Fibroblast of lung (primary cell): ENCODE measurements at regions not wholly inside any gene's neighbourhood (a gene's known extent, or its start where the extent isn't known, plus 50 kb on each side); places are given as distances from the start of the nearest gene placed in this dataset.

ENCODE experiments used
- DNase-seq, 2 donors: peaks; one replicate each; pipeline versions ENCODE4 v3.0.0 to v3.0.0-alpha.2; 2010; ENCODE audit warnings: low read depth in 2 of 2
- H2AFZ ChIP-seq: 2 replicates; pipeline ENCODE4 v1.5.1; 2012; ENCODE audit warnings: low read length, control low read depth, inconsistent platforms
- H3K27ac ChIP-seq: 2 replicates; pipeline ENCODE4 v1.5.1; 2011; ENCODE audit warnings: low read length, control low read depth; ENCODE audit not compliant: insufficient read depth
- H3K27me3 ChIP-seq: 2 replicates; pipeline ENCODE4 v1.5.1; 2011; ENCODE audit warnings: mild to moderate bottlenecking, low read length; ENCODE audit not compliant: control insufficient read depth, insufficient read depth
- H3K36me3 ChIP-seq: 2 replicates; pipeline ENCODE4 v1.5.1; 2011; ENCODE audit warnings: low read length; ENCODE audit not compliant: control insufficient read depth, insufficient read depth
- H3K4me1 ChIP-seq: 2 replicates; pipeline ENCODE4 v1.5.1; 2011; ENCODE audit warnings: low read length; ENCODE audit not compliant: control insufficient read depth, insufficient read depth; ENCODE audit errors: extremely low read depth
- H3K4me2 ChIP-seq: 2 replicates; pipeline ENCODE4 v1.5.1; 2011; ENCODE audit warnings: low read length, control low read depth; ENCODE audit not compliant: insufficient read depth; ENCODE audit errors: extremely low read depth
- H3K4me3 ChIP-seq, 4 experiments: fragments of 200-600 bp in 1 of 4; sonication (generic) in 1 of 4; replicated peaks in 1 of 4; 2 replicates each; pipeline ENCODE4 v1.5.1; 2011 to 2016; ENCODE audit warnings: low read length in 4 of 4, low read depth in 3 of 4, mild to moderate bottlenecking in 3 of 4, control low read depth in 2 of 4, inconsistent platforms in 1 of 4, mixed read lengths in 1 of 4; ENCODE audit not compliant: insufficient read depth in 1 of 4; ENCODE audit errors: control extremely low read depth in 1 of 4
- H3K79me2 ChIP-seq: 2 replicates; pipeline ENCODE4 v1.5.1; 2012; ENCODE audit warnings: mild to moderate bottlenecking, low read length, inconsistent platforms; ENCODE audit not compliant: control insufficient read depth, insufficient read depth
- H3K9ac ChIP-seq: 2 replicates; pipeline ENCODE4 v1.5.1; 2011; ENCODE audit warnings: mild to moderate bottlenecking, low read length, control low read depth; ENCODE audit not compliant: insufficient read depth
- H3K9me3 ChIP-seq: 2 replicates; pipeline ENCODE4 v1.5.1; 2012; ENCODE audit warnings: low read depth, low read length; ENCODE audit not compliant: control insufficient read depth, insufficient read depth
- H4K20me1 ChIP-seq: 2 replicates; pipeline ENCODE4 v1.5.1; 2011; ENCODE audit warnings: low read length; ENCODE audit not compliant: control insufficient read depth, insufficient read depth; ENCODE audit errors: extremely low read depth
- EZH2 ChIP-seq: IDR thresholded peaks from 2 replicates; pipeline ENCODE4 v1.5.1; 2012; ENCODE audit warnings: low read length, control low read depth, mild to moderate bottlenecking; ENCODE audit errors: missing control alignments
- TF ChIP-seq, protein P1 (sequence below), 2 donors: IDR thresholded peaks in 1 of 2; conservative IDR thresholded peaks in 1 of 2; 1 replicate in 1 of 2; 2 replicates in 1 of 2; pipeline ENCODE4 v1.5.1; 2011 to 2012; ENCODE audit warnings: low read length in 2 of 2, control low read depth in 1 of 2, inconsistent platforms in 1 of 2, low read depth in 1 of 2, mild to moderate bottlenecking in 1 of 2

DNA sequence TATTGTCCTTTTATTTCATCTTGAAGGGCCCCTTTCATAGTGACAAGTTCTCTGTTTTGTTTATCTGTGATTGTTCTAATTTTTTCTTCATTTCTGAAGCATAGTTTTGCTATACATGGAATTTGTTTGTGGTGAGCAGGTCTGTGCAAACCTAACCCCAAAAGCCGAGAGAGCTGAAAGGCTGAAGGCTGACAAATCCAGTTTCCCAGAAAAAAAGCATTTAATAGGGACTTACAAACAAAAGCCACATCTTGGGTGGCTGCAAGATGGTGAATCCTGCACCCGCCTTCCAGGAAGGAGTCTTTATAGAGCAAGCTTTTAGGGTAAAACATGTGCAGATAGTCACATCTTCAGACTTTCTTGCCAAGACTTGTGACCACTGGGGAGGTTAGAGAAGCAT lies 473.4 kb upstream of the TRIB2 start:
- no peaks in the 10 kb centered on the region for H4K20me1 ChIP-seq
- TF ChIP-seq EZH2 = no peak
- TF ChIP-seq, protein P1, sequence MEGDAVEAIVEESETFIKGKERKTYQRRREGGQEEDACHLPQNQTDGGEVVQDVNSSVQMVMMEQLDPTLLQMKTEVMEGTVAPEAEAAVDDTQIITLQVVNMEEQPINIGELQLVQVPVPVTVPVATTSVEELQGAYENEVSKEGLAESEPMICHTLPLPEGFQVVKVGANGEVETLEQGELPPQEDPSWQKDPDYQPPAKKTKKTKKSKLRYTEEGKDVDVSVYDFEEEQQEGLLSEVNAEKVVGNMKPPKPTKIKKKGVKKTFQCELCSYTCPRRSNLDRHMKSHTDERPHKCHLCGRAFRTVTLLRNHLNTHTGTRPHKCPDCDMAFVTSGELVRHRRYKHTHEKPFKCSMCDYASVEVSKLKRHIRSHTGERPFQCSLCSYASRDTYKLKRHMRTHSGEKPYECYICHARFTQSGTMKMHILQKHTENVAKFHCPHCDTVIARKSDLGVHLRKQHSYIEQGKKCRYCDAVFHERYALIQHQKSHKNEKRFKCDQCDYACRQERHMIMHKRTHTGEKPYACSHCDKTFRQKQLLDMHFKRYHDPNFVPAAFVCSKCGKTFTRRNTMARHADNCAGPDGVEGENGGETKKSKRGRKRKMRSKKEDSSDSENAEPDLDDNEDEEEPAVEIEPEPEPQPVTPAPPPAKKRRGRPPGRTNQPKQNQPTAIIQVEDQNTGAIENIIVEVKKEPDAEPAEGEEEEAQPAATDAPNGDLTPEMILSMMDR (conservative IDR thresholded peaks at IDR 0.05 in 1 of 2, IDR thresholded peaks at IDR 0.05 in 1 of 2; ENCODE audit: low read depth in 1 of 2, low read length in 2 of 2) = no peak
- no peak overlapping the region for H3K4me2 ChIP-seq
- H3K27me3 ChIP-seq = no peaks in the 10 kb centered on the region
- H3K27ac ChIP-seq = no peak overlapping the region
- no peak overlapping the region for H2AFZ ChIP-seq
- no peak overlapping the region for H3K4me3 ChIP-seq
- no peak for DNase-seq
- H3K4me1 ChIP-seq = no peaks in the 10 kb centered on the region
- no peaks in the 10 kb centered on the region for H3K9me3 ChIP-seq
- no peak overlapping the region for H3K9ac ChIP-seq
- no peaks in the 10 kb centered on the region for H3K79me2 ChIP-seq
- H3K36me3 ChIP-seq = no peaks in the 10 kb centered on the region

DNA sequence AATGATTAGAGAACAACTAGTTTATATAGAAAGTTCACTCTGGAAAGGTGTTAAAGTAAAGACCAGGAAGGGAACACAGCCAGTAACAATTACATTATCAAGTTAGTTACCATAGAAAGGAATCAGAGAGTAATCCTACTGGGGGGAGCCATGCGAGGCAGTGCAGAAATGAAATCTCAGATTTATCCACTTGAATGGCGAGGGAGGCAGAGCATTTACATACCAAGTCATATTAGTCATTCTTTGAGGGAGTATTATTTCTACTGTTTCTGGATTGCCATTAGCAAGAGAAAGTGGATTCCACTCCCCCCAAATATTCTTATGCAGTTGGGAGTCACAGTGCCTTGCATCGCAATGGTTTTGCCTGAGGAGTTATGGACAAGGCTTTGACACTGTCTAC lies 472.7 kb upstream of the TRIB2 start:
- Histone ChIP-seq H3K4me2 (no peak overlapping the region), H3K9me3 (no peaks in the 10 kb centered on the region), H3K27ac (no peak overlapping the region), H4K20me1 (no peaks in the 10 kb centered on the region), H3K9ac (no peak overlapping the region), H3K79me2 (no peaks in the 10 kb centered on the region), H3K27me3 (no peaks in the 10 kb centered on the region), H2AFZ (no peak overlapping the region), H3K36me3 (no peaks in the 10 kb centered on the region), H3K4me3 (no peak overlapping the region), H3K4me1 (no peaks in the 10 kb centered on the region)
- peak; percentile 31 to 55 for DNase-seq
- TF ChIP-seq, protein P1 (conservative IDR thresholded peaks at IDR 0.05 in 1 of 2, IDR thresholded peaks at IDR 0.05 in 1 of 2; ENCODE audit: low read depth in 1 of 2, low read length in 2 of 2) = no peak
- TF ChIP-seq EZH2 = no peak

DNA sequence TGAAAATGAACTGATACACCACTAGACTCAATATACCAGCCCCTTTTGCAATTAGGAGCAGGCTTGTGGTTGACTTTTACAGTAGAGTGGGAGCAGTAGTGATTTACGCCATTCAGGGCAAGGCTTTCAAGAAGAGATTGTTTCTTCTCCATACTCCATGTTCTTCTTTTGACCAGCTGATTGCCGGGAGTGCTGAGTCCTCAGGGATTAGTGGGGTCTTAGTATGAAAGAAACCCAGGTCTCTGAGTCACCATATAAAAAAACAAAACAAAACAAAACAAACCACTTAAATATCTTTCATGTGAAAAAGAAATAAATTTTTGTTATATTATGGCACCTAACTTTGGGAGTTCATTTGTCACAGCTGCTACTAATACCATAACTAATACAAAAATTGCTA lies 465.6 kb upstream of the TRIB2 start:
- peak in 1 of 2 donors; percentile 17 for DNase-seq
- H3K4me2 ChIP-seq = no peak overlapping the region

More for the DNA sequence above, 465.6 kb upstream of the TRIB2 start:
- Histone ChIP-seq H2AFZ (no peak overlapping the region), H3K4me1 (no peaks in the 10 kb centered on the region), H3K4me3 (no peak overlapping the region), H3K27ac (no peak overlapping the region), H3K36me3 (no peaks in the 10 kb centered on the region), H3K79me2 (no peaks in the 10 kb centered on the region), H3K27me3 (no peaks in the 10 kb centered on the region), H3K9ac (no peak overlapping the region), H4K20me1 (no peaks in the 10 kb centered on the region), H3K9me3 (no peaks in the 10 kb centered on the region)
- TF ChIP-seq EZH2 = no peak
- TF ChIP-seq, protein P1 (conservative IDR thresholded peaks at IDR 0.05 in 1 of 2, IDR thresholded peaks at IDR 0.05 in 1 of 2; ENCODE audit: low read depth in 1 of 2, low read length in 2 of 2) = no peak
